Panc1 (cell line): ENCODE measurements at regions not wholly inside any gene's neighbourhood (a gene's known extent, or its start where the extent isn't known, plus 50 kb on each side); places are given as distances from the start of the nearest gene placed in this dataset.

ENCODE experiments used
- CTCF ChIP-seq: fragments of 450-650 bp; IDR thresholded peaks from 2 replicates; pipeline ENCODE4 v1.5.1; 2017; ENCODE audit warnings: mild to moderate bottlenecking
- POLR2AphosphoS5 ChIP-seq: IDR thresholded peaks from 2 replicates; pipeline ENCODE4 v1.6.1; 2012; ENCODE audit warnings: mild to moderate bottlenecking, low read depth, low read length, moderate library complexity

GRCh38 chr13:31440132-31440531 lies 240.4 kb downstream of the B3GLCT start:
- TF ChIP-seq CTCF: no peak
- TF ChIP-seq POLR2AphosphoS5: no peak
